GM12892 (cell line): ENCODE measurements at regions not wholly inside any gene's neighbourhood (a gene's known extent, or its start where the extent isn't known, plus 50 kb on each side); places are given as distances from the start of the nearest gene placed in this dataset.
A peak's percentile ranks its signal among the peaks of the same experiment; 100 is the strongest.

ENCODE experiments used
- DNase-seq: peaks from one replicate; pipeline ENCODE4 v3.0.0; 2011; ENCODE audit not compliant: insufficient read length
- FAIRE-seq: peaks from 2 replicates; lab custom pipeline; 2011; peaks lifted over from hg19 to GRCh38; lab: Jason Lieb, UNC
- POLR2A ChIP-seq: IDR thresholded peaks from 2 replicates; pipeline ENCODE4 v1.6.1; 2011; ENCODE audit warnings: low read depth, low read length, control low read depth
- POLR2AphosphoS5 ChIP-seq: IDR thresholded peaks from 2 replicates; pipeline ENCODE4 v1.6.1; 2011; ENCODE audit warnings: low read depth, low read length, control low read depth
- TAF1 ChIP-seq: IDR thresholded peaks from 2 replicates; pipeline ENCODE4 v1.6.1; 2011; ENCODE audit warnings: low read depth, mild to moderate bottlenecking, control low read depth, low read length, borderline replicate concordance

DNA sequence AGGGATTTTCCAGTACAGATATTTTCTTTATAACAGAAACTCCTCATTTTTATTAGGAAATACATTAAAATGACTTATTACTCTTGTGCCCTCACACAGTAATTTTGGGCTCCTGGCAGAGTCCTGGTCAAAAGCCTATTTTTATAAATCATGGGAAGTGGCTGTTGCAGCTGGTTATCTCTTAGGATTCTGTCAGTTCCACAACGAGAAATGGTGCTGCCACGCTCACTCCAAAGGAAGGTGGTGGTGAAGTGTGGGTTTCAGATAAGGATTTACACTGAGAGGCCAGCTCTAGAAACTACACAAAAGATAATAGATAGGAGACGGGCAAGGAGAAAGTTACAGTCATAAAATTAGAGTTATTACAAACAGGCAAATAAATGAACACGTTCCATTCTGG lies 159.2 kb upstream of the FAM241A start:
- no peak for DNase-seq
- FAIRE-seq: no peak
- no peak for TF ChIP-seq POLR2A
- TF ChIP-seq TAF1: no peak
- no peak for TF ChIP-seq POLR2AphosphoS5

DNA sequence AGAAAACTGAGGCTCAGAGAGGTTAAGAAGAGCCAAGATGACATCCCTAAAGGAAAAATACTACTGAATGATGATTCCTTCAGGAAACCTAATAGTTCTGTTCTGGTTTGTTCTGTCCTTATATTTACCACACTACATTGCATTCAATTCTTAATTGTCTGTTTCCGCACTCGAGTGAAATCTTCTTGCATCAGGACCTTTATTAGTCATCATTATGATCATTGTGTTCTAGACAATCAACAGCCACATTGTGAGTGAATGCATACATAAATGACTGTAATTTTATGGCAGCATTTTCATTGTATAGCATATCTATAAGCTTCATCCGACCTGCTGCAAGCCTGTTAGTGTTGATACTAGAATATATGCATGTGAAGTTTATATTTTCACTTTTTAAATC lies 156.7 kb upstream of the FAM241A start:
- no peak for DNase-seq
- no peak for TF ChIP-seq POLR2AphosphoS5
- TF ChIP-seq TAF1: no peak
- no peak for TF ChIP-seq POLR2A
- no peak for FAIRE-seq

DNA sequence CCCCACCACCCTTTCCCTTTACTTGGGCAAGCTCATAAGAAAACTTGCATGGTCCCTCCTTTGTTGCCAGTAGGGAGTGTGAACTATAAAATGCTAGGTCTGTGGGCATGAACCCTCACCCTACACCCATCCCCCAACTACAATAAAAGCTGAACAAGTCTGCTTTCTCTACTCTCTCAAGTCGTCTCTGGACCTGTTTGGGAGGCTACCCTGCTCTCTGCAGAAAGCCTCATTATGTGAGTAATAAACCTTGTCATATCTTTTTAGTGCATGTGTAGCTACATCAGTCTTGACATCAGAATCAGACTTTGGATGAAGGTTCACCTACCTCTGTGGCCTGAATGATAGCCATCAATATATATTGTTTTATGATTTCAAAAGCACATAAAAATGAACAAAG lies 155.4 kb upstream of the FAM241A start:
- FAIRE-seq: no peak
- no peak for DNase-seq
- TF ChIP-seq POLR2AphosphoS5: no peak
- no peak for TF ChIP-seq TAF1
- TF ChIP-seq POLR2A: no peak

- DNase-seq (peak; percentile 11), FAIRE-seq (peak; percentile 61)
- TF ChIP-seq POLR2AphosphoS5 (no peak), TAF1 (no peak)
Measured at GRCh38 chr4:111991163-111991562, 154.1 kb upstream of the FAM241A start.

GRCh38 chr4:111991797-111992196 lies 153.5 kb upstream of the FAM241A start:
- FAIRE-seq: no peak
- TF ChIP-seq POLR2AphosphoS5: no peak
- no peak for TF ChIP-seq POLR2A
- TF ChIP-seq TAF1: no peak

GRCh38 chr4:111992351-111993168 lies 152.7 kb upstream of the FAM241A start:
- DNase-seq: no peak
- FAIRE-seq: no peak
- no peak for TF ChIP-seq POLR2AphosphoS5

More at GRCh38 chr4:111991797-111992196, 153.5 kb upstream of the FAM241A start:
- no peak for DNase-seq

GRCh38 chr4:111994392-111994791 lies 150.9 kb upstream of the FAM241A start:
- no peak for FAIRE-seq
- no peak for TF ChIP-seq POLR2AphosphoS5
- no peak for TF ChIP-seq POLR2A
- no peak for TF ChIP-seq TAF1
- DNase-seq: no peak

DNA sequence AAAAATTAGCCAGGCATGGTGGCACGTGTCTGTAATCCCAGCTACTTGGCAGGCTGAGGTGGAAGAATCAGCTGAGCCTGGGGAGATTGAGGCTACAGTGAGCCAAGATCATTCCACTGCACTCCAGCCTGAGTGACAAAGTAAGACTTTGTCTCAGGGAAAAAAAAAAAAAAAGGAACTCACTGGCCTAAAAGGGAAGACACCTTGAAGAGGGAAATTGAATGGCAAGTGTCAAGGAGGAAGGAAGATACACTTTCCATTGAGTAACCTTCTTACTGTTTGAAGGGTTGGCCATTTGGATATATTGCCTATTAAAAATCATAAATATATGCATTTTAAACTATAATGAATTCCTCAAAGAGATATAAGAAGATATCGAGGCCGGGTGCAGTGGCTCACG lies 147.5 kb upstream of the FAM241A start:
- FAIRE-seq: no peak
- no peak for DNase-seq
- TF ChIP-seq POLR2AphosphoS5 (no peak), TAF1 (no peak), POLR2A (no peak)

- FAIRE-seq (no peak), DNase-seq (no peak)
- TF ChIP-seq POLR2A (no peak), POLR2AphosphoS5 (no peak), TAF1 (no peak)
Measured at GRCh38 chr4:111999801-112000200, 145.5 kb upstream of the FAM241A start.

- FAIRE-seq (no peak), DNase-seq (no peak)
- TF ChIP-seq POLR2AphosphoS5 (no peak), POLR2A (no peak), TAF1 (no peak)
Measured at GRCh38 chr4:112001041-112001440, 144.2 kb upstream of the FAM241A start.

GRCh38 chr4:112002248-112002661 lies 143.0 kb upstream of the FAM241A start:
- FAIRE-seq (no peak), DNase-seq (no peak)
- TF ChIP-seq POLR2A (no peak), TAF1 (no peak), POLR2AphosphoS5 (no peak)

GRCh38 chr4:112003231-112003907 lies 141.9 kb upstream of the FAM241A start:
- no peak for DNase-seq
- FAIRE-seq: no peak
- TF ChIP-seq POLR2A: no peak
- no peak for TF ChIP-seq POLR2AphosphoS5
- no peak for TF ChIP-seq TAF1

GRCh38 chr4:112005027-112005426 lies 140.2 kb upstream of the FAM241A start:
- DNase-seq (no peak), FAIRE-seq (no peak)
- TF ChIP-seq POLR2A: no peak
- no peak for TF ChIP-seq TAF1
- TF ChIP-seq POLR2AphosphoS5: no peak
